OCI-LY3 (cell line): ENCODE measurements at regions not wholly inside any gene's neighbourhood (a gene's known extent, or its start where the extent isn't known, plus 50 kb on each side); places are given as distances from the start of the nearest gene placed in this dataset.

Experiments used
- H2AFZ ChIP-seq: fragments of 200-600, 300-600 bp; shearing (Covaris generic); 2 replicates; pipeline ENCODE4 v1.6.0; 2014; ENCODE audit warnings: antibody characterized with exemption, low read depth, low read length
- H3K27ac ChIP-seq: fragments of 200-600, 300-600 bp; sonication (generic); 2 replicates; pipeline ENCODE4 v1.5.1; 2014; ENCODE audit warnings: mild to moderate bottlenecking, low read length, moderate library complexity, mixed read lengths
- H3K27me3 ChIP-seq: fragments of 200-600, 300-600 bp; sonication (generic); 2 replicates; pipeline ENCODE4 v1.6.1; 2014; ENCODE audit warnings: low read depth, low read length, mixed read lengths
- H3K36me3 ChIP-seq: fragments of 200-600, 300-600 bp; sonication (generic); replicated peaks from 2 replicates; pipeline ENCODE3; 2014; ENCODE audit warnings: low read depth, low read length, mixed read lengths
- H3K4me1 ChIP-seq: fragments of 300-600, 200-600 bp; sonication (generic); 2 replicates; pipeline ENCODE4 v1.6.1; 2014; ENCODE audit warnings: low read length, mixed read lengths
- H3K4me2 ChIP-seq: fragments of 200-600, 300-600 bp; sonication (generic); 2 replicates; pipeline ENCODE4 v1.6.1; 2014; ENCODE audit warnings: low read length, mixed read lengths
- H3K4me3 ChIP-seq: fragments of 300-600, 200-600 bp; sonication (generic); 2 replicates; pipeline ENCODE4 v1.5.1; 2014; ENCODE audit warnings: antibody characterized with exemption, mild to moderate bottlenecking, low read length, moderate library complexity
- H3K79me2 ChIP-seq: fragments of 300-600, 200-600 bp; shearing (Covaris generic); 2 replicates; pipeline ENCODE4 v1.6.1; 2014; ENCODE audit warnings: mild to moderate bottlenecking, low read length, mixed read lengths
- H3K9ac ChIP-seq: fragments of 300-600, 200-600 bp; shearing (Covaris generic); 2 replicates; pipeline ENCODE4 v1.6.0; 2014; ENCODE audit warnings: mild to moderate bottlenecking, low read length, moderate library complexity
- H3K9me3 ChIP-seq: fragments of 200-600, 300-600 bp; shearing (Covaris generic); 2 replicates; pipeline ENCODE4 v1.6.1; 2014; ENCODE audit warnings: low read length, mixed read lengths; ENCODE audit not compliant: insufficient read depth
- H4K20me1 ChIP-seq: fragments of 200-600, 300-600 bp; sonication (generic); 2 replicates; pipeline ENCODE4 v1.6.1; 2016; ENCODE audit warnings: low read length, mixed read lengths; ENCODE audit not compliant: insufficient read depth
- CTCF ChIP-seq: fragments of 200-600, 300-600 bp; sonication (generic); IDR thresholded peaks from 2 replicates; pipeline ENCODE4 v1.5.1; 2014; ENCODE audit warnings: antibody characterized with exemption, low read length, low read depth
- EZH2phosphoT487 ChIP-seq: fragments of 200-600 bp; shearing (Covaris generic); IDR thresholded peaks from 2 replicates; pipeline ENCODE4 v1.6.1; 2018; ENCODE audit warnings: antibody characterized with exemption, mixed run types, low read depth

GRCh38 chr9:104435059-104435458, 69.0 kb upstream of the OR13F1 start:
- no peak overlapping the region for H3K9ac ChIP-seq
- no peaks in the 10 kb centered on the region for H3K4me1 ChIP-seq
- no peak overlapping the region for H3K4me2 ChIP-seq
- H3K36me3 ChIP-seq: no peaks in the 10 kb centered on the region
- TF ChIP-seq EZH2phosphoT487 (no peak), CTCF (no peak)
- no peak overlapping the region for H3K4me3 ChIP-seq
- H3K27ac ChIP-seq: no peak overlapping the region
- H3K27me3 ChIP-seq: no peaks in the 10 kb centered on the region
- no peaks in the 10 kb centered on the region for H3K79me2 ChIP-seq
- no peaks in the 10 kb centered on the region for H3K9me3 ChIP-seq
- no peaks in the 10 kb centered on the region for H4K20me1 ChIP-seq
- no peak overlapping the region for H2AFZ ChIP-seq

- H3K27ac ChIP-seq: no peak overlapping the region
- H4K20me1 ChIP-seq: no peaks in the 10 kb centered on the region
- TF ChIP-seq EZH2phosphoT487 (no peak), CTCF (no peak)
- no peaks in the 10 kb centered on the region for H3K79me2 ChIP-seq
- H3K4me3 ChIP-seq: no peak overlapping the region
- no peaks in the 10 kb centered on the region for H3K27me3 ChIP-seq
- H3K4me2 ChIP-seq: no peak overlapping the region
- H3K36me3 ChIP-seq: no peaks in the 10 kb centered on the region
- no peak overlapping the region for H2AFZ ChIP-seq
- no peak overlapping the region for H3K9ac ChIP-seq
- no peaks in the 10 kb centered on the region for H3K4me1 ChIP-seq
- no peaks in the 10 kb centered on the region for H3K9me3 ChIP-seq
Measured at GRCh38 chr9:104448036-104448435, 56.0 kb upstream of the OR13F1 start.
